PC-3 (cell line): ENCODE measurements at regions not wholly inside any gene's neighbourhood (a gene's known extent, or its start where the extent isn't known, plus 50 kb on each side); places are given as distances from the start of the nearest gene placed in this dataset.

ENCODE experiments used
- EZH2 ChIP-seq: fragments of 300-600 bp; sonication (generic); IDR thresholded peaks from one replicate; pipeline ENCODE4 v1.6.1; 2017; ENCODE audit warnings: antibody characterized with exemption, mild to moderate bottlenecking, low read length; ENCODE audit not compliant: unreplicated experiment
- EZH2phosphoT487 ChIP-seq: fragments of 300-600 bp; sonication (generic); IDR thresholded peaks from 2 replicates; pipeline ENCODE4 v1.6.1; 2018; ENCODE audit warnings: mild to moderate bottlenecking, antibody characterized with exemption, low read length, borderline replicate concordance
- TF ChIP-seq, protein P1 (sequence below): fragments of 300-600 bp; sonication (generic); conservative IDR thresholded peaks from 2 replicates; pipeline ENCODE4 v1.5.1; 2017; ENCODE audit warnings: antibody characterized with exemption, low read depth, mild to moderate bottlenecking, low read length

DNA sequence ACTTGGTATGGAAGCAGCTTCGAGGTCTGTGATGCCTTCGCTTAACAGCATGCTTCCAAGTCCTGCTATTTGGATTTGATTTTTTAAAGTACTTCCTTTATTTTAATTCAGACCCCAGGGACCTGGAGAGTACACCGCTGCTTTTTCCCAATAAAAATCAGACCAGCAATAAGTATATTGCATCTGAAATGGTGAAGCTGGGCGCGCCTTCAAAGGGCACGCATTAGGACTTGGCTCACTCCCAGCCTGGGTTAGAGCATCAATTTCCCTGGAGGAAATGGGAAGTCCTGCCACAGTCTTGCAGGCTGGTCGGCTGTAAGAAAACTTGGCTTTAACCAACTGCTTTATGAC lies 325.1 kb downstream of the RRAGC start:
- TF ChIP-seq, protein P1, sequence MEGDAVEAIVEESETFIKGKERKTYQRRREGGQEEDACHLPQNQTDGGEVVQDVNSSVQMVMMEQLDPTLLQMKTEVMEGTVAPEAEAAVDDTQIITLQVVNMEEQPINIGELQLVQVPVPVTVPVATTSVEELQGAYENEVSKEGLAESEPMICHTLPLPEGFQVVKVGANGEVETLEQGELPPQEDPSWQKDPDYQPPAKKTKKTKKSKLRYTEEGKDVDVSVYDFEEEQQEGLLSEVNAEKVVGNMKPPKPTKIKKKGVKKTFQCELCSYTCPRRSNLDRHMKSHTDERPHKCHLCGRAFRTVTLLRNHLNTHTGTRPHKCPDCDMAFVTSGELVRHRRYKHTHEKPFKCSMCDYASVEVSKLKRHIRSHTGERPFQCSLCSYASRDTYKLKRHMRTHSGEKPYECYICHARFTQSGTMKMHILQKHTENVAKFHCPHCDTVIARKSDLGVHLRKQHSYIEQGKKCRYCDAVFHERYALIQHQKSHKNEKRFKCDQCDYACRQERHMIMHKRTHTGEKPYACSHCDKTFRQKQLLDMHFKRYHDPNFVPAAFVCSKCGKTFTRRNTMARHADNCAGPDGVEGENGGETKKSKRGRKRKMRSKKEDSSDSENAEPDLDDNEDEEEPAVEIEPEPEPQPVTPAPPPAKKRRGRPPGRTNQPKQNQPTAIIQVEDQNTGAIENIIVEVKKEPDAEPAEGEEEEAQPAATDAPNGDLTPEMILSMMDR: no peak
- TF ChIP-seq EZH2 (no peak), EZH2phosphoT487 (no peak)
